Calu3 (cell line): ENCODE measurements at regions not wholly inside any gene's neighbourhood (a gene's known extent, or its start where the extent isn't known, plus 50 kb on each side); places are given as distances from the start of the nearest gene placed in this dataset.

Experiments used
- BruUV-seq: library from RNA; stranded (reverse); fragments of 400-500 nt; replicated peaks from 2 replicates; lab custom pipeline; 2021; lab: Mats Ljungman, UMichigan
- CTCF ChIA-PET: fragments of 300-600 bp; sonication (Branson Sonifier 250); formaldehyde crosslinking; loops from one replicate; lab custom pipeline; 2022; ENCODE audit warnings: antibody characterized with exemption; lab: Charles Lee
- DNase-seq: peaks from one replicate; pipeline ENCODE4 v3.0.0; 2022
- H3K27ac Mint-ChIP-seq: one replicate; pipeline ENCODE4 v1.8.0; 2022; ENCODE audit warnings: mixed read lengths; ENCODE audit not compliant: unreplicated experiment
- H3K27me3 Mint-ChIP-seq: one replicate; pipeline ENCODE4 v1.8.0; 2022; ENCODE audit warnings: mixed read lengths; ENCODE audit not compliant: unreplicated experiment
- H3K36me3 Mint-ChIP-seq: one replicate; pipeline ENCODE4 v1.8.0; 2022; ENCODE audit warnings: mild to moderate bottlenecking, moderate library complexity, mixed read lengths; ENCODE audit not compliant: insufficient read depth, unreplicated experiment
- H3K4me1 Mint-ChIP-seq: one replicate; pipeline ENCODE4 v1.8.0; 2022; ENCODE audit warnings: mild to moderate bottlenecking, low read depth, mixed read lengths; ENCODE audit not compliant: unreplicated experiment
- H3K4me3 Mint-ChIP-seq: one replicate; pipeline ENCODE4 v1.8.0; 2022; ENCODE audit warnings: mild to moderate bottlenecking, low read depth, moderate library complexity, mixed read lengths; ENCODE audit not compliant: unreplicated experiment
- H3K9me3 Mint-ChIP-seq: one replicate; pipeline ENCODE4 v1.8.0; 2022; ENCODE audit warnings: low read depth, mixed read lengths; ENCODE audit not compliant: unreplicated experiment
- CTCF ChIP-seq: fragments of 200-600 bp; IDR thresholded peaks from one replicate; pipeline ENCODE4 v1.8.0; 2022; ENCODE audit warnings: antibody characterized with exemption; ENCODE audit not compliant: unreplicated experiment
- intact Hi-C: fragments of 100-400 bp; cut with micrococcal nuclease; formaldehyde crosslinking; loops from one replicate; pipeline ENCODE4 v1.10.0; 2022; ENCODE audit not compliant: unreplicated experiment

- Mint-ChIP-seq H3K27ac (no peak overlapping the region), H3K4me3 (no peak overlapping the region), H3K36me3 (no peaks in the 10 kb centered on the region), H3K9me3 (no peaks in the 10 kb centered on the region), H3K27me3 (peaks cover 11% of the 10 kb centered on the region), H3K4me1 (no peaks in the 10 kb centered on the region)
- intact Hi-C loops = no loop called here
- DNase-seq = no peak
- no TSS peak for BruUV-seq
- TF ChIP-seq CTCF = no peak
- CTCF ChIA-PET = no interaction called here
Measured at GRCh38 chr16:79757163-79757562, 156.6 kb upstream of the MAF start.

GRCh38 chr16:79756571-79756970 lies 156.0 kb upstream of the MAF start:
- DNase-seq = no peak
- Mint-ChIP-seq H3K36me3 (no peaks in the 10 kb centered on the region), H3K4me3 (no peak overlapping the region), H3K9me3 (no peaks in the 10 kb centered on the region), H3K4me1 (no peaks in the 10 kb centered on the region), H3K27ac (no peak overlapping the region), H3K27me3 (peaks cover 11% of the 10 kb centered on the region)
- TF ChIP-seq CTCF = no peak
- BruUV-seq = no TSS peak
- intact Hi-C loops = no loop called here
- CTCF ChIA-PET = no interaction called here

GRCh38 chr16:79754501-79754900 lies 154.0 kb upstream of the MAF start:
- H3K4me1 Mint-ChIP-seq = no peaks in the 10 kb centered on the region
- BruUV-seq = no TSS peak
- DNase-seq = no peak
- peaks cover 15% of the 10 kb centered on the region for H3K27me3 Mint-ChIP-seq
- TF ChIP-seq CTCF = no peak
- intact Hi-C loops = no loop called here
- H3K9me3 Mint-ChIP-seq = no peaks in the 10 kb centered on the region
- no peaks in the 10 kb centered on the region for H3K36me3 Mint-ChIP-seq
- H3K27ac Mint-ChIP-seq = no peak overlapping the region
- CTCF ChIA-PET = no interaction called here
- H3K4me3 Mint-ChIP-seq = no peak overlapping the region

- no TSS peak for BruUV-seq
- intact Hi-C loops = no loop called here
- no peak for TF ChIP-seq CTCF
- no peaks in the 10 kb centered on the region for H3K36me3 Mint-ChIP-seq
- peaks cover 3% of the 10 kb centered on the region for H3K9me3 Mint-ChIP-seq
- no peaks in the 10 kb centered on the region for H3K4me1 Mint-ChIP-seq
- CTCF ChIA-PET = no interaction called here
- H3K4me3 Mint-ChIP-seq = no peak overlapping the region
- no peak overlapping the region for H3K27ac Mint-ChIP-seq
- peaks cover 20% of the 10 kb centered on the region for H3K27me3 Mint-ChIP-seq
- DNase-seq = no peak
Measured at GRCh38 chr16:79754081-79754480, 153.5 kb upstream of the MAF start.
